Activated naive CD4-positive, alpha-beta T cell (primary cell): ENCODE measurements at regions not wholly inside any gene's neighbourhood (a gene's known extent, or its start where the extent isn't known, plus 50 kb on each side); places are given as distances from the start of the nearest gene placed in this dataset.
"Not testable (repeated sequence)": the region's sequence is repeated elsewhere in the genome, so short reads cannot be mapped to it uniquely, and the experiment has no call there.

Source experiments
- DNase-seq, 4 experiments: peaks; one replicate each; lab custom pipeline; 2025; lab: John Stamatoyannopoulos, UW

DNA sequence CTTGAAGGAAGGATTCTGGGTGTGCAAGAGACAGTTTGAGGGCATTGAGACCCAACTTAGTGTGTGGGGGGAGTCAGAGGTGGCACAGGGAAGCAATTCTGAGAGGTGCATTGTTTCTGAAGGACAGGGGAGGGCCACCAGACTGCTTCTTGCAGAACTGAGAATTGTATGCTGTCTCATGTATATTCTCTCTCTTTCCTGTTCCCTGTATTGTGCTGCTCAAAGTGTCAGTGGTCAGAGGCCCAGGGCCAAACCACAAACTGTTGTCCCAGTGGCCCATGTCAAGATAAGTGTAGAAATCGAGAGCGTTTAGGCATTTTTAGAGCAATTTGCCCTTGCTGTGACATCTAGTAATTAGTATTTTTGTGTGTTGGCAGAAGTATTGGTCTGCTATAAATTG, 567.1 kb downstream of the EDEM1 start:
- DNase-seq = no peak

DNA sequence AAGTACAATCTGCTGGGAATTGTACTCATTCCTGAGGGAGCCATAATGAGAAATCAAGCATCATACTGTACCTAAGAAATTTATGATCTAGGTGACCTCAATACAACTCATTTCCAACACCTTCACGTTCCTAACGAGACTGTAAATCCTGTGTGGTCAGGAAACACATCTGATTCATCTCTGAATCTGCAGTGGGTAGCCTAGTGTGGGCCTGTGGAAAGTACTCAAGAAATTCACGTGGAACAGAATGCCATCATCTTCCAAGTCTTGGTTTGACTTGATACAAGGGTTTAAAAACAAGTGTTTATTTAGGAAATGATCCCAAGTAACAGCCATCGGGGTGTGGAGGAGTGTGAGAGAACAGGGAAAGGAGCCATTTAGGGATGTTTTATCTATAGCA, 568.9 kb downstream of the EDEM1 start:
- DNase-seq = no peak

GRCh38 chr3:5757213-5757804, 569.8 kb downstream of the EDEM1 start:
- no peak for DNase-seq

GRCh38 chr3:5758699-5759098, 571.2 kb downstream of the EDEM1 start:
- DNase-seq = no peak

- no peak for DNase-seq
Observed at GRCh38 chr3:5762506-5762905, 575.0 kb downstream of the EDEM1 start.

GRCh38 chr3:5766848-5767247, 579.3 kb downstream of the EDEM1 start:
- no peak for DNase-seq

DNA sequence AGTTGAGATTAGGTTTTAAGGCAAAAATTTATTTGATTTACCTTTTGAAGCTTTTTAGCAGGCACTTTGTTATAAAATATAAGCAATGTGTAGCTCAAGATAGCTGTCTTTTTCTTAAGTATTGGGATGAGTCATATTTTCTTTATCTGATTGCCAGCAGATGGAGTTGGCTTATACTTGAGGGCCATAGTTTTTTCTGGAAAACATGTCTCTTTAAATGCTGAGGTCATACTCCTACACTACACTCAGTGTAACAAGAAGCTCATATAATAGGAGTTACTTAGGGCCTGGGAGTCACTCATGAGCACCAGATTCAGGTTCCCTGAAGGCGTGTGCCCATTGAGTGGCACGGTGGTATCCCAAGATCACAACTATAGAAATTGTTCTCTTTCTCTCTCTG, 579.8 kb downstream of the EDEM1 start:
- no peak for DNase-seq

DNA sequence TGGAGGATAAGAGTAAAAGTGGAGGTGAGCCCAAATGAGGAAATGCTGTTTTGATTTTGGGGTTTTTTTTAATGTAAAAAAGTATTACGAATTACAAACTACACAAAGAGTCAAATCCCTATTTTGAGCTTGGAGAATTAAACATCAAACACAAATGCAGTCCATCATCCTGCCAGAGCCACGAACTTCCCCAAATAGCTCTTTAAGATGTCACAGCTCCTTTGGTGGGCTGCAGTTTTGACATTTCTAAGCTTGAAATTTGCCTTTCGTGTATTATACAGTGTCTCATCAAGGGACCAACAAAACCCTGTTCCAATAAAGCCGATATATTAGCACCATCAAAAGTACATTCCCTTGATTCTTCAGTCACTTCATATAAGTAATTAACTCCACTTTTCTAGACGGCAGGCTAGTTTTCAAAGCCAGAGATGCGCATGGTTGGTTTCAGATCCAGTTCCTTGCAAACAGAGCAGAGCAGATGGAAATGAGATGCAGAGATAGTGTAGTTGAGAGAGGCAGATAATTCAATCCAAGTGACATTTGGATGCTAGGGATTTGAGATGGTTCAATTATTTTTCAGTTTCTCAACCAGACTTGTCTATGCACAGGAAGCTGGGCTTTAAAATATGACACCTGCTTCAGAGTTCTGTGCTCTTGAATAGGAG, 580.9 kb downstream of the EDEM1 start:
- no peak for DNase-seq

DNA sequence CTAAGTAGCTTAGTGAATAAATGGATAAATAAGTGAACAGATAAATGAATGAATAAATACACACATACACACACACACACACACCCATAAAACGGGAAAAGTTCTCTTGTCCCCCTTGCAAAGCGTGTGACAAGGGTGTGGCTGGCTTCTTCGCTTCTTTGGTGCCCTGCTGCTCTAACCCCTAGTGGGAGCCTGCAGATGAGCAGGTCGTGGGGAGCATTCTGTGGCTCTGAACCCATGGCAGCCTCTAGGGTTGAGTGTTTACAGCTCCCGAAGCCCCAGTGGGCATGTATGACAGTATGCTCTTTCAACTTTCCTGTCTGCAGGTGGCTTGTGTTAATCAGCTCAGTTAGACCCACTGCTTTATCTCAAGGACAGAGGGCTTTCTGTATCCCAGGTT, 582.3 kb downstream of the EDEM1 start:
- DNase-seq = no peak

- DNase-seq = no peak
Observed at GRCh38 chr3:5774337-5774736, 586.8 kb downstream of the EDEM1 start.

GRCh38 chr3:5775100-5775499, 587.6 kb downstream of the EDEM1 start:
- DNase-seq = not testable (repeated sequence)

- DNase-seq = no peak
Observed at GRCh38 chr3:5784690-5785089, 597.2 kb downstream of the EDEM1 start.

DNA sequence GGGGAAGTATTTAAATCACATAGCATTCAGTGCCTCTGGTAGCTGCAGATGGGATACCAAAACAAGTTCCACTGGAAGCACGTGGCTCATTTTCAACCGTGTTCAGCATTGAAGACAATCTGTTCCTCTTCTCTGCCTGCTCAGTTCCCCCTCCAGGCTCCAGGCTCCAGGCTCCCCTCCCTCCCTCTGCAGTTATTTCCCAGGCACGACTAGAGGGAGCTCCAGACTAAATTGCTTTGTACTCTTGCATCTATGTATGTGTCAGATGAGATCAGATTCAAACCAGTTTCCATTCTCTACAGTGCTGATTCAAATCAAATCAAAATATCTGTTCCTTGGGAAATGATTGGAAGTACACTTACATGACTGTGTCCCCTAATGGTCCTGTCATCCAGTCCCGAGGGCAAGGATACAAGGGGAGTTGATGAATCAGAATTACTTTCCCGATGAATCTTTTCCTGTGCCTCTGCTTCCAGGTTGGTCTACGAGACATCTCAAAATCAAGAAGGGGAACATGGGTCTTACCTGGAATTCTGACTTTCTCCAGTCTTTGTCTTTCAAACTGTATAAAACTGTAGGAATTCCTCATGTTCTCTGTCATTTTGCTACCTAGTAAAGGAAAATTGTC, 600.5 kb downstream of the EDEM1 start:
- DNase-seq = no peak

GRCh38 chr3:5788496-5788895, 601.0 kb downstream of the EDEM1 start:
- DNase-seq = no peak

DNA sequence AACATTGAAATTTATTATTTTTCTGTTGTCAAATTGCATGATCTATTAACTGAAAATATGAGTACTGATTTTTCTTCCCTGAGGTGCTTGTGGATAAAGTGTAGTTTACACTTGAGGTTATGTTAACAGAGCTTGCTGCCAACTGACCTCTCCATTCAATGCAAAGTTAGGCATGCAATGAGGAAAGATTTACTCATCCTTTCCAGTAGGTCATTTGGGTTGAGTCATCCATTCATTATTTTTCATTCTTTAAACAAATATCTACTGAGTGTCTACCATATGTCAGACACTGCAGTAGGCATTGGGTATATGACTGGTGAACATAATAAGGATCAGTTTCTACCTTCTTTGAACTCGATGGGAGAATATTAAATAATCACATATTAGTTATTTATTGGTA, 604.1 kb downstream of the EDEM1 start:
- DNase-seq = no peak

DNA sequence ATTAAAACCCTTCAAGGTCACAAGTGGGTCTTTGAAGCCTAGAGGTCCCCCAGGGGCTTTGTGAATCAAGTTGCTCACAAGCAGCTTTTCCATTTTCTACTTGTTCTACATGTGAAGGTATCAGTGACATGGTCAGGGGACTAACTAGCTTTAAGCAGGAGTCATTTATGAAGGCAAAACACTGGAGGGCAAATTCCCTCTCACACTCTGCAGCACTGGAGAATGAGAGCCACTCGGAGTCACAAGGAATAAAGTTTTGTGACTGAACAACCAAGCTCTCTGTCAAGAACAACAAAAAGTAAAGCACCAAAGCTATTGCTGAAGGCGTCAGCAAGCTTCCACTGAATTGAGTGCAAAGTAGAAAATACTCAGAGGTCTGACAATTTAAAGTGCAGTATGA, 609.0 kb downstream of the EDEM1 start:
- DNase-seq = no peak

GRCh38 chr3:5798809-5799208, 611.3 kb downstream of the EDEM1 start:
- DNase-seq = no peak

DNA sequence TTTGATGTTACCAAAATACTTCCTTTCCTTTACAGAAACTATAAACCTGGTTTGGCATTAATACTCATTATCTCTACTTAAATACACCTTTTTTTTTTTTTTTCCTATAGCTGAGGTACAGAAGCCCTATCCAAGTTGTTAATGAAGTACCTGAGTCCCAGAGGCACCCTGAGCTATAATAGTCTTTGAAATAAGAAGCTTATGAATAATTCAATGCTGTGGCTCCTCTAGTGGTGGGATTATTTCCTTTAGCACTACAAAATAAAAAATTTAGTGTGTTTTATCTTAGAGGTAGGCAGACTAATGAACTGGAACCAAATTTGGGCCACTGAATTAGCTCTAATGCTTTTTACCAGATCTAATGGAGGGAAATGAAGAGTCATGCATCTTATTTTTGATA, 611.9 kb downstream of the EDEM1 start:
- no peak for DNase-seq

GRCh38 chr3:5800965-5801364, 613.5 kb downstream of the EDEM1 start:
- DNase-seq = no peak

DNA sequence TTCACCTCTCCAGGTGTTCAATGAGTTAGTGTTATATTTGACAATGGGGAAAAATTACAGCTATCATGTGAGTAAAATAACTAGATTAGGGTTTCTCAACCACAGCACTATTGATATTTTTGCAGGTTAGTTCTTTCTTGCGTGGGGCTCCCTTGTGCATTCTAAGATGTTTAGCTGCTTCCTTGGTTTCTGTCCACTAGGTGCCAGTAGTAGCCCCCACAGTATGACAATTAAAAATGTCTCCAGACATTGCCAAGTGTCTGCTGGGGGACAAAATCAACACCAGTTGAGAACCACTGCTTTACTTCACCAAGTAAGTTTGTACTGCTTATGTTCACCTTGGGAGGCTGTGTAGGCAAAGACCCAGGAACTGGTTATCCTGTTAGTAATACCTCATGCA, 618.7 kb downstream of the EDEM1 start:
- no peak for DNase-seq

GRCh38 chr3:5809586-5810246, 622.2 kb downstream of the EDEM1 start:
- no peak for DNase-seq

- DNase-seq = no peak
Observed at GRCh38 chr3:5811016-5811415, 623.5 kb downstream of the EDEM1 start.

- DNase-seq = no peak
Observed at GRCh38 chr3:5813521-5813920, 626.0 kb downstream of the EDEM1 start.
